ENCODE measurements at regions not wholly inside any gene's neighbourhood (a gene's known extent, or its start where the extent isn't known, plus 50 kb on each side); places are given as distances from the start of the nearest gene placed in this dataset.

DNA sequence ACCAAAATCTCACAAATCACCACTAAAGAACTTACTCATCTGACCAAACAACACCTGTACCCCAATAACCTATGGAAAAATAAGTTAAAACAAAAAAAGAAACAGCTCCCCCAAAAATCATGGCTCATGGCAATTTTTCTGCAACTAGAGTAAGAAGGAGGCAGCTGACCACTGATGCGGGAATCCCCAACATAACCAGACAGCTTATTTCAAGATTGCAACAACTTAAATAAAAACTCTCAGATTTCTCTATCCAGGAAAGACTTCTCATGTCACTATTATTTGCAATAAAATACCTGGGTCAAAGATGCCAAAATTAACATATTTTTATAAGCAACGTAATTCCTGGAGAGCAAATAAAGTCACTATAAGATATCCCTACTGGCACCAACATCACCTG lies 128.1 kb upstream of the LY86 start:
- H3K36me3 ChIP-seq = no peaks in the 10 kb centered on the region
- H3K4me3 ChIP-seq = no peak overlapping the region
- H3K4me1 ChIP-seq (ENCODE audit: insufficient read depth) = no peaks in the 10 kb centered on the region
- WGBS, 3 donors = 77 to 81% (median 79%) methylated on average over 2 of the region's 2 CpGs
- no peaks in the 10 kb centered on the region for H3K9me3 ChIP-seq
- H3K27ac ChIP-seq = no peak overlapping the region
- TF ChIP-seq, protein P1, sequence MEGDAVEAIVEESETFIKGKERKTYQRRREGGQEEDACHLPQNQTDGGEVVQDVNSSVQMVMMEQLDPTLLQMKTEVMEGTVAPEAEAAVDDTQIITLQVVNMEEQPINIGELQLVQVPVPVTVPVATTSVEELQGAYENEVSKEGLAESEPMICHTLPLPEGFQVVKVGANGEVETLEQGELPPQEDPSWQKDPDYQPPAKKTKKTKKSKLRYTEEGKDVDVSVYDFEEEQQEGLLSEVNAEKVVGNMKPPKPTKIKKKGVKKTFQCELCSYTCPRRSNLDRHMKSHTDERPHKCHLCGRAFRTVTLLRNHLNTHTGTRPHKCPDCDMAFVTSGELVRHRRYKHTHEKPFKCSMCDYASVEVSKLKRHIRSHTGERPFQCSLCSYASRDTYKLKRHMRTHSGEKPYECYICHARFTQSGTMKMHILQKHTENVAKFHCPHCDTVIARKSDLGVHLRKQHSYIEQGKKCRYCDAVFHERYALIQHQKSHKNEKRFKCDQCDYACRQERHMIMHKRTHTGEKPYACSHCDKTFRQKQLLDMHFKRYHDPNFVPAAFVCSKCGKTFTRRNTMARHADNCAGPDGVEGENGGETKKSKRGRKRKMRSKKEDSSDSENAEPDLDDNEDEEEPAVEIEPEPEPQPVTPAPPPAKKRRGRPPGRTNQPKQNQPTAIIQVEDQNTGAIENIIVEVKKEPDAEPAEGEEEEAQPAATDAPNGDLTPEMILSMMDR (IDR thresholded peaks at IDR 0.05) = no peak
- TF ChIP-seq EP300 (IDR thresholded peaks at IDR 0.05) (no peak), POLR2A (IDR thresholded peaks at IDR 0.05) (no peak)
- intact Hi-C loops (cut with DNase I) = no loop called here
- H3K27me3 ChIP-seq = no peaks in the 10 kb centered on the region
- DNase-seq = no peak

- no peak for TF ChIP-seq POLR2A (IDR thresholded peaks at IDR 0.05)
- TF ChIP-seq EP300 (IDR thresholded peaks at IDR 0.05) = no peak
- TF ChIP-seq, protein P1 (IDR thresholded peaks at IDR 0.05) = no peak
- WGBS, 3 donors = 81 to 84% (median 82%) methylated on average over 4 of the region's 4 CpGs
- intact Hi-C loops (cut with DNase I) = no loop called here
- DNase-seq = no peak
- Histone ChIP-seq H3K36me3 (no peaks in the 10 kb centered on the region), H3K27me3 (no peaks in the 10 kb centered on the region), H3K9me3 (no peaks in the 10 kb centered on the region), H3K4me3 (no peak overlapping the region), H3K27ac (no peak overlapping the region), H3K4me1 (ENCODE audit: insufficient read depth) (no peaks in the 10 kb centered on the region)
Observed at GRCh38 chr6:6461138-6461537, 127.4 kb upstream of the LY86 start.

GRCh38 chr6:6466967-6467761 lies 121.4 kb upstream of the LY86 start:
- no peaks in the 10 kb centered on the region for H3K9me3 ChIP-seq
- no peaks in the 10 kb centered on the region for H3K27me3 ChIP-seq
- H3K27ac ChIP-seq = no peak overlapping the region
- WGBS, 3 donors = 70 to 82% (median 76%) methylated on average over 12 of the region's 12 CpGs
- DNase-seq = no peak
- intact Hi-C loops (cut with DNase I) = no loop called here
- TF ChIP-seq, protein P1 (IDR thresholded peaks at IDR 0.05) = no peak
- no peak for TF ChIP-seq EP300 (IDR thresholded peaks at IDR 0.05)
- no peak for TF ChIP-seq POLR2A (IDR thresholded peaks at IDR 0.05)
- no peaks in the 10 kb centered on the region for H3K36me3 ChIP-seq
- no peaks in the 10 kb centered on the region for H3K4me1 ChIP-seq (ENCODE audit: insufficient read depth)
- H3K4me3 ChIP-seq = no peak overlapping the region

DNA sequence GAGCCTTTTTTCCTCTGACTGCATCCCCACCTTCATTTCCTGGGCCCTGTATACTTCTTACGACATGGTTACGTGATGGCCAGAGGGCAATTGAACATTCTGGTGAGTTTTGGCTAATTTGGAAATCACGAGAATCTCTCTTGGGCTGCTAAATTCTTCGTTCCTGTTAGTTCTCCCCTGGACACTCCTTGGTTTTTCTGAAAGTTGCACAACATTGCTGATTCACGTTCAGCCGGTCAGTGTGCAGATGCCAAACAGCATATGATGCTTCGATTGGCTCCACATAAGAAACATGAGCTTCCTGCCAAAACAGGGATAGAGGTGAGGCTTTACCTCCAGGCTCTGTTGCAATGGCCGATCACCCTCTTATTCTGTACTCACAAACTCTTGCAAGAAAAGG lies 119.4 kb upstream of the LY86 start:
- TF ChIP-seq POLR2A (IDR thresholded peaks at IDR 0.05) = no peak
- no peak for TF ChIP-seq EP300 (IDR thresholded peaks at IDR 0.05)
- TF ChIP-seq, protein P1 (IDR thresholded peaks at IDR 0.05) = no peak
- DNase-seq = no peak
- H3K4me3 ChIP-seq = no peak overlapping the region
- intact Hi-C loops (cut with DNase I) = no loop called here
- H3K4me1 ChIP-seq (ENCODE audit: insufficient read depth) = no peaks in the 10 kb centered on the region
- H3K27ac ChIP-seq = no peak overlapping the region
- no peaks in the 10 kb centered on the region for H3K36me3 ChIP-seq
- 73 to 79% (median 77%) methylated on average over 8 of the region's 8 CpGs for WGBS, 3 donors
- H3K9me3 ChIP-seq = no peaks in the 10 kb centered on the region
- no peaks in the 10 kb centered on the region for H3K27me3 ChIP-seq
